K562 (cell line): ENCODE measurements at regions not wholly inside any gene's neighbourhood (a gene's known extent, or its start where the extent isn't known, plus 50 kb on each side); places are given as distances from the start of the nearest gene placed in this dataset.
"Not testable (repeated sequence)": the region's sequence is repeated elsewhere in the genome, so short reads cannot be mapped to it uniquely, and the experiment has no call there.

ENCODE experiments used
- ADNP ChIP-seq: fragments of 200-800 bp; sonication (Bioruptor generic); IDR thresholded peaks from 2 replicates; pipeline ENCODE4 v1.6.1; 2016; ENCODE audit warnings: missing genetic modification characterization, missing compliant biosample characterization
- BCL6 ChIP-seq: fragments of 250-450 bp; sonication (Bioruptor Pico); IDR thresholded peaks from 2 replicates; pipeline ENCODE4 v1.4.0; 2020
- EZH2 ChIP-seq: IDR thresholded peaks from 2 replicates; pipeline ENCODE4 v1.6.1; 2012; ENCODE audit warnings: low read depth, mild to moderate bottlenecking, inconsistent platforms, low read length, borderline replicate concordance
- MYNN ChIP-seq, 2 experiments: sonication (generic); formaldehyde crosslinking in 1 of 2; IDR thresholded peaks; 2 replicates each; pipeline versions ENCODE4 v1.5.0 to v1.6.1; 2016 to 2020; ENCODE audit warnings: antibody characterized with exemption in 1 of 2, missing genetic modification reagents in 1 of 2
- NFIX ChIP-seq: fragments of 250-450 bp; sonication (Bioruptor Pico); IDR thresholded peaks from 2 replicates; pipeline ENCODE4 v1.4.0; 2020; ENCODE audit warnings: low read depth, mild to moderate bottlenecking, moderate library complexity
- POLR2A ChIP-seq: fragments of 450-650 bp; conservative IDR thresholded peaks from 2 replicates; pipeline ENCODE4 v1.6.1; 2016
- RBM15 ChIP-seq: fragments of 200-400 bp; formaldehyde crosslinking; IDR thresholded peaks from 2 replicates; pipeline ENCODE4 v1.6.1; 2018; ENCODE audit warnings: mild to moderate bottlenecking, low read length, moderate library complexity; ENCODE audit not compliant: insufficient read depth
- RBM34 ChIP-seq: fragments of 200-400 bp; formaldehyde crosslinking; IDR thresholded peaks from 2 replicates; pipeline ENCODE4 v1.6.1; 2018; ENCODE audit warnings: low read length, borderline replicate concordance; ENCODE audit not compliant: insufficient read depth
- SIX5 ChIP-seq, 2 experiments: IDR thresholded peaks; 2 replicates each; pipeline ENCODE4 v1.6.1; 2011; ENCODE audit warnings: low read length in 2 of 2, borderline replicate concordance in 1 of 2, low read depth in 1 of 2, mild to moderate bottlenecking in 1 of 2, moderate library complexity in 1 of 2; ENCODE audit not compliant: insufficient read depth in 1 of 2
- TF ChIP-seq, protein P1 (sequence below), 3 experiments: IDR thresholded peaks in 2 of 3; conservative IDR thresholded peaks in 1 of 3; 2 replicates each; pipeline ENCODE4 v1.5.1; 2011 to 2012; ENCODE audit warnings: low read length in 3 of 3, mild to moderate bottlenecking in 3 of 3, control low read depth in 2 of 3, improper control_type of control experiment in 1 of 3, inconsistent platforms in 1 of 3, low read depth in 1 of 3, mixed read lengths in 1 of 3, moderate library complexity in 1 of 3; ENCODE audit not compliant: insufficient read depth in 2 of 3
- TF ChIP-seq, protein P2 (sequence below): conservative IDR thresholded peaks from 2 replicates; pipeline ENCODE4 v1.6.1; 2011; ENCODE audit warnings: low read depth, mild to moderate bottlenecking, low read length; ENCODE audit not compliant: control insufficient read depth
- TF ChIP-seq, protein P3 (sequence below), 2 experiments: IDR thresholded peaks; 2 replicates each; pipeline ENCODE4 v1.6.1; 2011; ENCODE audit warnings: borderline replicate concordance in 1 of 2, control low read depth in 1 of 2, low read depth in 1 of 2, low read length in 1 of 2, mild to moderate bottlenecking in 1 of 2, mixed read lengths in 1 of 2, moderate library complexity in 1 of 2; ENCODE audit not compliant: insufficient read depth in 1 of 2, insufficient read length in 1 of 2, poor library complexity in 1 of 2, severe bottlenecking in 1 of 2; ENCODE audit errors: extremely low read depth in 1 of 2
- TF ChIP-seq, protein P4 (sequence below): fragments of 450-650 bp; IDR thresholded peaks from 2 replicates; pipeline ENCODE4 v1.6.1; 2016; ENCODE audit warnings: mild to moderate bottlenecking

DNA sequence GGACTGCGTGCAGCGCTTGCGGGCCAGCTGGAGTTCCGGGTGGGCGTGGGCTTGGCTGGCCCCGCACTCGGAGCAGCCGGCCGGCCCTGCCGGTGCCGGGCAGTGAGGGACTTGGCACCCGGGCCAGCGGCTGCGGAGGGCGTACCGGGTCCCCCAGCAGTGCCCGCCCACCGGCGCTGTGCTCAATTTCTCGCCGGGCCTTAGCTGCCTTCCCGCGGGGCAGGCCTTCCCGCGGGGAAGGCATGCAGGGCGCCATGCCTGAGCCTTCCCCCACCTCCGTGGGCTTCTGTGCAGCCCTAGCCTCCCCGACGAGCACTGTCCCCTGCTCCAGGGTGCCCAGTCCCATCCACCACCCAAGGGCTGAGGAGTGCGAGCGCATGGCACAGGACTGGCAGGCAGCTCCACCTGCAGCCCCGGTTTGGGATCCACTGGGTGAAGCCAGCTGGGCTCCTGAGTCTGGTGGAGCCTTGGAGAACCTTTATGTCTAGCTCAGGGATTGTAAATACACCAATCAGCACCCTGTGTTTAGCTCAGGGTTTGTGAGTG lies 975.0 kb upstream of the NRXN1 start:
- TF ChIP-seq, protein P1, sequence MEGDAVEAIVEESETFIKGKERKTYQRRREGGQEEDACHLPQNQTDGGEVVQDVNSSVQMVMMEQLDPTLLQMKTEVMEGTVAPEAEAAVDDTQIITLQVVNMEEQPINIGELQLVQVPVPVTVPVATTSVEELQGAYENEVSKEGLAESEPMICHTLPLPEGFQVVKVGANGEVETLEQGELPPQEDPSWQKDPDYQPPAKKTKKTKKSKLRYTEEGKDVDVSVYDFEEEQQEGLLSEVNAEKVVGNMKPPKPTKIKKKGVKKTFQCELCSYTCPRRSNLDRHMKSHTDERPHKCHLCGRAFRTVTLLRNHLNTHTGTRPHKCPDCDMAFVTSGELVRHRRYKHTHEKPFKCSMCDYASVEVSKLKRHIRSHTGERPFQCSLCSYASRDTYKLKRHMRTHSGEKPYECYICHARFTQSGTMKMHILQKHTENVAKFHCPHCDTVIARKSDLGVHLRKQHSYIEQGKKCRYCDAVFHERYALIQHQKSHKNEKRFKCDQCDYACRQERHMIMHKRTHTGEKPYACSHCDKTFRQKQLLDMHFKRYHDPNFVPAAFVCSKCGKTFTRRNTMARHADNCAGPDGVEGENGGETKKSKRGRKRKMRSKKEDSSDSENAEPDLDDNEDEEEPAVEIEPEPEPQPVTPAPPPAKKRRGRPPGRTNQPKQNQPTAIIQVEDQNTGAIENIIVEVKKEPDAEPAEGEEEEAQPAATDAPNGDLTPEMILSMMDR (IDR thresholded peaks at IDR 0.05 in 2 of 3, conservative IDR thresholded peaks at IDR 0.05 in 1 of 3; ENCODE audit: insufficient read depth in 2 of 3, low read depth in 1 of 3, low read length in 3 of 3), result not testable (repeated sequence)
- not testable (repeated sequence) for TF ChIP-seq MYNN (IDR thresholded peaks at IDR 0.05); MYNN (CRISPR knock-in tag; IDR thresholded peaks at IDR 0.05); POLR2A; RBM34; ADNP (tag); EZH2; RBM15; SIX5 (IDR thresholded peaks at IDR 0.05; ENCODE audit: borderline replicate concordance in 1 of 2, insufficient read depth in 1 of 2, low read depth in 1 of 2, low read length in 2 of 2); NFIX (CRISPR knock-in tag); BCL6 (CRISPR knock-in tag)
- TF ChIP-seq, protein P2, sequence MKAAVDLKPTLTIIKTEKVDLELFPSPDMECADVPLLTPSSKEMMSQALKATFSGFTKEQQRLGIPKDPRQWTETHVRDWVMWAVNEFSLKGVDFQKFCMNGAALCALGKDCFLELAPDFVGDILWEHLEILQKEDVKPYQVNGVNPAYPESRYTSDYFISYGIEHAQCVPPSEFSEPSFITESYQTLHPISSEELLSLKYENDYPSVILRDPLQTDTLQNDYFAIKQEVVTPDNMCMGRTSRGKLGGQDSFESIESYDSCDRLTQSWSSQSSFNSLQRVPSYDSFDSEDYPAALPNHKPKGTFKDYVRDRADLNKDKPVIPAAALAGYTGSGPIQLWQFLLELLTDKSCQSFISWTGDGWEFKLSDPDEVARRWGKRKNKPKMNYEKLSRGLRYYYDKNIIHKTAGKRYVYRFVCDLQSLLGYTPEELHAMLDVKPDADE, result not testable (repeated sequence)
- TF ChIP-seq, protein P3, sequence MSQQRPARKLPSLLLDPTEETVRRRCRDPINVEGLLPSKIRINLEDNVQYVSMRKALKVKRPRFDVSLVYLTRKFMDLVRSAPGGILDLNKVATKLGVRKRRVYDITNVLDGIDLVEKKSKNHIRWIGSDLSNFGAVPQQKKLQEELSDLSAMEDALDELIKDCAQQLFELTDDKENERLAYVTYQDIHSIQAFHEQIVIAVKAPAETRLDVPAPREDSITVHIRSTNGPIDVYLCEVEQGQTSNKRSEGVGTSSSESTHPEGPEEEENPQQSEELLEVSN (IDR thresholded peaks at IDR 0.05; ENCODE audit: borderline replicate concordance in 1 of 2, extremely low read depth in 1 of 2, insufficient read depth in 1 of 2, insufficient read length in 1 of 2, low read depth in 1 of 2, low read length in 1 of 2, poor library complexity in 1 of 2, severe bottlenecking in 1 of 2), result not testable (repeated sequence)
- TF ChIP-seq, protein P4, sequence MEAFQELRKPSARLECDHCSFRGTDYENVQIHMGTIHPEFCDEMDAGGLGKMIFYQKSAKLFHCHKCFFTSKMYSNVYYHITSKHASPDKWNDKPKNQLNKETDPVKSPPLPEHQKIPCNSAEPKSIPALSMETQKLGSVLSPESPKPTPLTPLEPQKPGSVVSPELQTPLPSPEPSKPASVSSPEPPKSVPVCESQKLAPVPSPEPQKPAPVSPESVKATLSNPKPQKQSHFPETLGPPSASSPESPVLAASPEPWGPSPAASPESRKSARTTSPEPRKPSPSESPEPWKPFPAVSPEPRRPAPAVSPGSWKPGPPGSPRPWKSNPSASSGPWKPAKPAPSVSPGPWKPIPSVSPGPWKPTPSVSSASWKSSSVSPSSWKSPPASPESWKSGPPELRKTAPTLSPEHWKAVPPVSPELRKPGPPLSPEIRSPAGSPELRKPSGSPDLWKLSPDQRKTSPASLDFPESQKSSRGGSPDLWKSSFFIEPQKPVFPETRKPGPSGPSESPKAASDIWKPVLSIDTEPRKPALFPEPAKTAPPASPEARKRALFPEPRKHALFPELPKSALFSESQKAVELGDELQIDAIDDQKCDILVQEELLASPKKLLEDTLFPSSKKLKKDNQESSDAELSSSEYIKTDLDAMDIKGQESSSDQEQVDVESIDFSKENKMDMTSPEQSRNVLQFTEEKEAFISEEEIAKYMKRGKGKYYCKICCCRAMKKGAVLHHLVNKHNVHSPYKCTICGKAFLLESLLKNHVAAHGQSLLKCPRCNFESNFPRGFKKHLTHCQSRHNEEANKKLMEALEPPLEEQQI, result not testable (repeated sequence)
